HepG2 (cell line): ENCODE measurements at regions not wholly inside any gene's neighbourhood (a gene's known extent, or its start where the extent isn't known, plus 50 kb on each side); places are given as distances from the start of the nearest gene placed in this dataset.

Source experiments
- ATAC-seq: fragments of 200-7000 bp; cut with Tn5 transposase; 3 replicates; pipeline ENCODE4 v1.9.1; 2020; ENCODE audit warnings: mild to moderate bottlenecking, moderate library complexity
- BruUV-seq: library from RNA; stranded (reverse); fragments of 400-500 nt; replicated peaks from 2 replicates; lab custom pipeline; 2021; lab: Mats Ljungman, UMichigan
- CTCF ChIA-PET: fragments of 300-600 bp; formaldehyde crosslinking; extraction: SDS; loops from one replicate; lab custom pipeline; 2021; ENCODE audit warnings: low total read pairs, inconsistent platforms, low intra/inter-chr PET ratio; lab: Yijun Ruan, JAX
- POLR2A ChIA-PET: fragments of 350-600 bp; sonication (Branson Sonifier 250); formaldehyde crosslinking; loops from one replicate; lab custom pipeline; 2020; ENCODE audit warnings: antibody characterized with exemption, inconsistent platforms; lab: Yijun Ruan, JAX
- DNase-seq: peaks from one replicate; pipeline ENCODE4 v3.0.0-alpha.2; 2015; ENCODE audit warnings: low spot score
- FAIRE-seq: peaks from 3 replicates; lab custom pipeline; 2011; peaks lifted over from hg19 to GRCh38; lab: Jason Lieb, UNC
- H2AFZ ChIP-seq: one replicate; pipeline ENCODE4 v1.6.1; 2011; ENCODE audit warnings: low read length, inconsistent platforms
- H3K27ac ChIP-seq: fragments of 300-600 bp; 3 replicates; pipeline ENCODE4 v1.8.0; 2011; ENCODE audit warnings: mixed run types, mild to moderate bottlenecking, mixed read lengths, low read length, inconsistent platforms; ENCODE audit not compliant: insufficient read depth; ENCODE audit errors: extremely low read length
- H3K27me3 ChIP-seq, 2 experiments: fragments of 200-600 bp in 1 of 2; 2 replicates in 1 of 2; 3 replicates in 1 of 2; pipeline versions ENCODE4 v1.6.0 to v1.8.0; 2011; ENCODE audit warnings: low read length in 2 of 2, mild to moderate bottlenecking in 2 of 2, moderate library complexity in 2 of 2, inconsistent platforms in 1 of 2; ENCODE audit not compliant: insufficient read depth in 2 of 2, control insufficient read depth in 1 of 2
- H3K36me3 ChIP-seq, 2 experiments: fragments of 200-600 bp in 1 of 2; replicated peaks in 1 of 2; 2 replicates in 1 of 2; 3 replicates in 1 of 2; pipeline versions ENCODE4 v1.5.1 to v1.8.0; 2011; ENCODE audit warnings: low read length in 2 of 2, inconsistent platforms in 1 of 2; ENCODE audit not compliant: insufficient read depth in 2 of 2, control insufficient read depth in 1 of 2
- H3K4me1 ChIP-seq: 2 replicates; pipeline ENCODE4 v1.5.1; 2012; ENCODE audit warnings: low read length, inconsistent platforms; ENCODE audit not compliant: insufficient read depth
- H3K4me2 ChIP-seq: 2 replicates; pipeline ENCODE4 v1.6.0; 2011; ENCODE audit warnings: low read depth, low read length, inconsistent platforms
- H3K4me3 ChIP-seq, 3 experiments: fragments of 200-600 bp in 1 of 3; sonication (generic), shearing (Covaris generic) in 1 of 3; replicated peaks in 1 of 3; 2 replicates each; pipeline ENCODE4 v1.5.1; 2011 to 2016; ENCODE audit warnings: low read length in 3 of 3, inconsistent platforms in 2 of 3, low read depth in 2 of 3, mild to moderate bottlenecking in 2 of 3, control low read depth in 1 of 3, mixed read lengths in 1 of 3; ENCODE audit not compliant: insufficient read depth in 1 of 3
- H3K79me2 ChIP-seq: one replicate; pipeline ENCODE4 v1.6.1; 2011; ENCODE audit warnings: low read length, inconsistent platforms; ENCODE audit not compliant: insufficient read depth
- H3K9ac ChIP-seq: 2 replicates; pipeline ENCODE4 v1.6.0; 2011; ENCODE audit warnings: mild to moderate bottlenecking, low read depth, low read length, inconsistent platforms; ENCODE audit not compliant: insufficient read depth
- H3K9me3 ChIP-seq: 2 replicates; pipeline ENCODE4 v1.5.1; 2012; ENCODE audit warnings: mild to moderate bottlenecking, low read length
- H4K20me1 ChIP-seq: 2 replicates; pipeline ENCODE4 v1.6.0; 2011; ENCODE audit warnings: inconsistent platforms, mild to moderate bottlenecking, low read length, moderate library complexity; ENCODE audit not compliant: insufficient read depth
- BHLHE40 ChIP-seq: IDR thresholded peaks from 2 replicates; pipeline ENCODE4 v1.6.1; 2011; ENCODE audit warnings: low read length, improper control_type of control experiment
- CERS6 ChIP-seq: sonication (generic); formaldehyde crosslinking; IDR thresholded peaks from 2 replicates; pipeline ENCODE4 v1.5.0; 2020; ENCODE audit warnings: missing genetic modification reagents
- CSRNP1 ChIP-seq: sonication (generic); formaldehyde crosslinking; IDR thresholded peaks from 2 replicates; pipeline ENCODE4 v1.8.1; 2023; ENCODE audit warnings: mild to moderate bottlenecking, missing genetic modification reagents
- IKZF5 ChIP-seq: IDR thresholded peaks from 2 replicates; pipeline ENCODE4 v1.6.1; 2018; ENCODE audit warnings: missing genetic modification reagents, mild to moderate bottlenecking, missing compliant biosample characterization
- KDM6A ChIP-seq: IDR thresholded peaks from 2 replicates; pipeline ENCODE4 v1.6.1; 2016; ENCODE audit warnings: low read depth
- RAD21 ChIP-seq: fragments of 450-650 bp; formaldehyde crosslinking; IDR thresholded peaks from 2 replicates; pipeline ENCODE4 v1.5.0; 2020; ENCODE audit warnings: mild to moderate bottlenecking
- RARA ChIP-seq: IDR thresholded peaks from 2 replicates; pipeline ENCODE4 v1.6.1; 2016; ENCODE audit warnings: missing genetic modification reagents, missing compliant biosample characterization
- RFX3 ChIP-seq: IDR thresholded peaks from 2 replicates; pipeline ENCODE4 v1.6.1; 2016; ENCODE audit warnings: missing biosample characterization, missing genetic modification reagents
- SIN3A ChIP-seq: IDR thresholded peaks from 2 replicates; pipeline ENCODE4 v1.6.1; 2011; ENCODE audit warnings: low read depth, mild to moderate bottlenecking, control low read depth, low read length, borderline replicate concordance
- SMC3 ChIP-seq: IDR thresholded peaks from 2 replicates; pipeline ENCODE4 v1.6.1; 2011; ENCODE audit warnings: low read length, improper control_type of control experiment
- SNRNP70 ChIP-seq: fragments of 200-400 bp; formaldehyde crosslinking; IDR thresholded peaks from 2 replicates; pipeline ENCODE4 v1.6.1; 2017; ENCODE audit warnings: mild to moderate bottlenecking, low read depth, low read length, moderate library complexity
- TFAP4 ChIP-seq: sonication (generic); IDR thresholded peaks from 2 replicates; pipeline ENCODE4 v1.6.1; 2016; ENCODE audit warnings: low read depth, borderline replicate concordance
- ZBTB21 ChIP-seq: sonication (generic); formaldehyde crosslinking; IDR thresholded peaks from 2 replicates; pipeline ENCODE4 v1.4.0; 2020; ENCODE audit warnings: missing genetic modification reagents
- ZBTB46 ChIP-seq: sonication (generic); formaldehyde crosslinking; IDR thresholded peaks from 2 replicates; pipeline ENCODE4 v1.4.0; 2020; ENCODE audit warnings: mild to moderate bottlenecking, missing genetic modification reagents, borderline replicate concordance
- ZNF205 ChIP-seq: IDR thresholded peaks from 2 replicates; pipeline ENCODE4 v1.6.1; 2018; ENCODE audit warnings: missing biosample characterization, missing genetic modification reagents
- ZNF891 ChIP-seq: sonication (generic); formaldehyde crosslinking; IDR thresholded peaks from 2 replicates; pipeline ENCODE4 v1.5.0; 2020; ENCODE audit warnings: mild to moderate bottlenecking, missing genetic modification reagents
- WGBS: methylation state at CpG from one replicate; pipeline ENCODE4 v1.1.6; 2017; ENCODE audit warnings: low lambda C conversion rate; 5-methylcytosine and 5-hydroxymethylcytosine counted together
- in situ Hi-C: cut with HindIII; loops from 2 replicates; pipeline ENCODE4 v1.10.0; 2017; ENCODE audit warnings: low pct_unique_long_range_greater_than_20kb; ENCODE audit not compliant: extremely low pct_ligation_motif_present
- intact Hi-C: fragments of 100-400 bp; cut with micrococcal nuclease; formaldehyde crosslinking; loops from one replicate; pipeline ENCODE4 v1.10.0; 2022; ENCODE audit not compliant: unreplicated experiment

GRCh38 chr9:136597965-136598364 lies 52.1 kb upstream of the NOTCH1 start (continued):
- TF ChIP-seq TFAP4, result no peak
- no peak for TF ChIP-seq CSRNP1 (CRISPR knock-in tag)
- TF ChIP-seq SMC3, result peak; percentile 31; the same call in 1 of the 2 replicates
- no peak for TF ChIP-seq BHLHE40
- no peak for TF ChIP-seq ZNF205 (CRISPR knock-in tag)
- TF ChIP-seq RAD21 (CRISPR knock-in tag), result peak; percentile 54
- TF ChIP-seq ZBTB46 (CRISPR knock-in tag), result no peak

- POLR2A ChIA-PET, result no interaction called here
- no peak overlapping the region for H3K27ac ChIP-seq
- CTCF ChIA-PET, result interaction anchor here (1.2 kb wide), 1 partner anchor 33 kb away, joined by 5 read pairs; no protein-coding TSS in a partner anchor
- in situ Hi-C loops, result no loop called here
- H4K20me1 ChIP-seq, result peaks cover 8% of the 10 kb centered on the region
- H2AFZ ChIP-seq, result no peak overlapping the region
- WGBS, result 13% methylated on average over 1 of the region's 13 CpGs
- H3K9me3 ChIP-seq, result no peaks in the 10 kb centered on the region
- no peaks in the 10 kb centered on the region for H3K79me2 ChIP-seq
- DNase-seq, result no peak
- ATAC-seq, result no peak
- H3K4me1 ChIP-seq, result peaks cover 26% of the 10 kb centered on the region
- no peak overlapping the region for H3K4me2 ChIP-seq
- H3K27me3 ChIP-seq, result peaks cover 13 to 84% of the 10 kb centered on the region in 2 experiments
- no peaks in the 10 kb centered on the region for H3K36me3 ChIP-seq
- no peak overlapping the region for H3K9ac ChIP-seq
- BruUV-seq, result no TSS peak
- no peak overlapping the region for H3K4me3 ChIP-seq
- FAIRE-seq, result no peak
- intact Hi-C loops, result no loop called here
- no peak for TF ChIP-seq RFX3 (CRISPR knock-in tag)
- no peak for TF ChIP-seq SIN3A
- TF ChIP-seq ZBTB21 (CRISPR knock-in tag), result no peak
- no peak for TF ChIP-seq SNRNP70
- no peak for TF ChIP-seq KDM6A (CRISPR knock-in tag)
- no peak for TF ChIP-seq ZNF891 (CRISPR knock-in tag)
- TF ChIP-seq CERS6 (CRISPR knock-in tag), result no peak
- no peak for TF ChIP-seq IKZF5 (CRISPR knock-in tag)
- TF ChIP-seq RARA (CRISPR knock-in tag), result no peak
Measured at GRCh38 chr9:136597141-136597885, 51.5 kb upstream of the NOTCH1 start.
